ENCODE measurements at regions not wholly inside any gene's neighbourhood (a gene's known extent, or its start where the extent isn't known, plus 50 kb on each side); places are given as distances from the start of the nearest gene placed in this dataset.

DNA sequence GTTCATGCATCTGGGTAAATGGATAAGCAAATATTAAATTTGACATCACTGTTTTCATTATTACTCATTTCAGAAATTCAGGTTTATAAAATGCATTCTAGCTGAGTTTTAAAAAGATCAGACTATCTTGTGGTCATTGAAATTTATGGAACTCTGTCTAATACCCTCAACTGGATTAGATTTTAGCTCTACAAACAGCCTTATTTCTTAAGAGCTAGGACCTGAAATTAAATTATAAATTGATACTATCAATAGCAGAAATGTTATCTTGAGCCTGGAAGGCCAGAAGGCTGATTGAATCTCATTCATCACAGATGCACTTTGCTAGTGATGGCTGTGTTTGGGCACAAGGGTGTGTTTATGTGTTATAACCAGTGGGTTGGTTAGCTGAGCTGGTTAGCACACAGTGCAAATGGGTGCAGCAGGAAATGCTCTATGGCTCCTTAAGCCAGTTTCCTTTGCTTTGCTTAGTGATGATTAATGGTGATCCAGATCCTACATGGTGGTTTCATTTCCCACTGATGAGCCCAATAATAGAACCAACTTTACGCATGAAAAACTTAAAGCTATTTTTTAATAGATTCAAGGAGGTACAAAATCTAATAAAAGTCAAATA lies 310.8 kb upstream of the KLF12 start:
- no peak for DNase-seq
- Histone ChIP-seq H2AFZ (ENCODE audit: insufficient read depth, low read depth, low read length, poor library complexity, severe bottlenecking) (no peak overlapping the region), H3K4me2 (replicated peaks; ENCODE audit: extremely low read depth, low read length, poor library complexity, severe bottlenecking) (no peak overlapping the region), H3K9me3 (replicated peaks in 1 of 2; ENCODE audit: control insufficient read depth in 1 of 2, insufficient read depth in 1 of 2, low read length in 2 of 2) (peaks cover 0 to 11% of the 10 kb centered on the region in 2 donors), H4K20me1 (ENCODE audit: insufficient read depth, low read length) (no peaks in the 10 kb centered on the region), H3K27ac (ENCODE audit: low read depth in 1 of 2, low read length in 2 of 2) (no peak overlapping the region), H3K9ac (ENCODE audit: insufficient read depth, low read length, poor library complexity, severe bottlenecking) (no peak overlapping the region), H3K27me3 (ENCODE audit: control insufficient read depth in 2 of 2, insufficient read depth in 2 of 2, low read length in 2 of 2) (no peaks in the 10 kb centered on the region), H3K79me2 (ENCODE audit: insufficient read depth, low read length) (no peaks in the 10 kb centered on the region), H3K4me1 (ENCODE audit: control insufficient read depth in 1 of 2, insufficient read depth in 2 of 2, low read length in 2 of 2) (no peaks in the 10 kb centered on the region), H3K36me3 (replicated peaks in 1 of 2; ENCODE audit: control insufficient read depth in 1 of 2, insufficient read depth in 2 of 2, low read length in 2 of 2) (no peaks in the 10 kb centered on the region), H3K4me3 (replicated peaks in 1 of 3; ENCODE audit: low read depth in 2 of 3, low read length in 3 of 3) (no peak overlapping the region)
- Mint-ChIP-seq H3K36me3 (no peaks in the 10 kb centered on the region), H3K4me1 (no peaks in the 10 kb centered on the region), H3K4me3 (no peak overlapping the region), H3K27ac (no peak overlapping the region), H3K9me3 (peaks cover 2 to 13% (median 10%) of the 10 kb centered on the region in 7 donors), H3K27me3 (ENCODE audit: low read depth in 3 of 3) (peaks cover 0 to 1% (median 0%) of the 10 kb centered on the region in 3 donors)
- no CpG with 5 or more reads among the region's 1 CpG for WGBS (ENCODE audit: insufficient coverage)
- TF ChIP-seq, protein P1, sequence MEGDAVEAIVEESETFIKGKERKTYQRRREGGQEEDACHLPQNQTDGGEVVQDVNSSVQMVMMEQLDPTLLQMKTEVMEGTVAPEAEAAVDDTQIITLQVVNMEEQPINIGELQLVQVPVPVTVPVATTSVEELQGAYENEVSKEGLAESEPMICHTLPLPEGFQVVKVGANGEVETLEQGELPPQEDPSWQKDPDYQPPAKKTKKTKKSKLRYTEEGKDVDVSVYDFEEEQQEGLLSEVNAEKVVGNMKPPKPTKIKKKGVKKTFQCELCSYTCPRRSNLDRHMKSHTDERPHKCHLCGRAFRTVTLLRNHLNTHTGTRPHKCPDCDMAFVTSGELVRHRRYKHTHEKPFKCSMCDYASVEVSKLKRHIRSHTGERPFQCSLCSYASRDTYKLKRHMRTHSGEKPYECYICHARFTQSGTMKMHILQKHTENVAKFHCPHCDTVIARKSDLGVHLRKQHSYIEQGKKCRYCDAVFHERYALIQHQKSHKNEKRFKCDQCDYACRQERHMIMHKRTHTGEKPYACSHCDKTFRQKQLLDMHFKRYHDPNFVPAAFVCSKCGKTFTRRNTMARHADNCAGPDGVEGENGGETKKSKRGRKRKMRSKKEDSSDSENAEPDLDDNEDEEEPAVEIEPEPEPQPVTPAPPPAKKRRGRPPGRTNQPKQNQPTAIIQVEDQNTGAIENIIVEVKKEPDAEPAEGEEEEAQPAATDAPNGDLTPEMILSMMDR (IDR thresholded peaks at IDR 0.05) = no peak
- intact Hi-C loops (cut with micrococcal nuclease) = no loop called here

DNA sequence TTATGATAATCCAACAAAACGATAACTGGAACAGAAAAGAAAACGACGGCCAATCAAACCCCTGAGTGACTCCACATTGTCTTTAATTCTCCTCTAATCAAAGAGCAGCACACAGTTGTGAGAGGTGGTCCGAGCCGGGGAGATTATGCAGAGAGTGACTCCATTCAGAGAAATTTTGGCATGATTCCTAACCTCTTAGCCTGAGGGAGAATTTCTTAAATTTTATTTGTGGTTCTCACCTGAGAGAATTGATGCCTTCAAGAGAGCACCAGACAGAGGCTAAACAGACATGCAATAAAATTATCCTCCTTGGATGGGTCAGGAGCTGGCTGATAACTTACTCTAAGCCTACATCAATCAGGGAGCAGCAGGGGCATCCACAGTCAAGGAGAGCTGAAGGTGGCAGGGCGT lies 310.0 kb upstream of the KLF12 start:
- Histone ChIP-seq H3K27ac (ENCODE audit: low read depth in 1 of 2, low read length in 2 of 2) (no peak overlapping the region), H3K36me3 (replicated peaks in 1 of 2; ENCODE audit: control insufficient read depth in 1 of 2, insufficient read depth in 2 of 2, low read length in 2 of 2) (no peaks in the 10 kb centered on the region), H2AFZ (ENCODE audit: insufficient read depth, low read depth, low read length, poor library complexity, severe bottlenecking) (no peak overlapping the region), H3K27me3 (ENCODE audit: control insufficient read depth in 2 of 2, insufficient read depth in 2 of 2, low read length in 2 of 2) (no peaks in the 10 kb centered on the region), H4K20me1 (ENCODE audit: insufficient read depth, low read length) (no peaks in the 10 kb centered on the region), H3K4me1 (ENCODE audit: control insufficient read depth in 1 of 2, insufficient read depth in 2 of 2, low read length in 2 of 2) (no peaks in the 10 kb centered on the region), H3K4me2 (replicated peaks; ENCODE audit: extremely low read depth, low read length, poor library complexity, severe bottlenecking) (no peak overlapping the region), H3K4me3 (replicated peaks in 1 of 3; ENCODE audit: low read depth in 2 of 3, low read length in 3 of 3) (no peak overlapping the region), H3K9ac (ENCODE audit: insufficient read depth, low read length, poor library complexity, severe bottlenecking) (no peak overlapping the region), H3K9me3 (replicated peaks in 1 of 2; ENCODE audit: control insufficient read depth in 1 of 2, insufficient read depth in 1 of 2, low read length in 2 of 2) (peaks cover 0 to 5% of the 10 kb centered on the region in 2 donors), H3K79me2 (ENCODE audit: insufficient read depth, low read length) (no peaks in the 10 kb centered on the region)
- Mint-ChIP-seq H3K4me3 (no peak overlapping the region), H3K27me3 (ENCODE audit: low read depth in 3 of 3) (peaks cover 0 to 1% (median 0%) of the 10 kb centered on the region in 3 donors), H3K27ac (no peak overlapping the region), H3K9me3 (peaks cover 0 to 10% (median 9%) of the 10 kb centered on the region in 7 donors), H3K36me3 (no peaks in the 10 kb centered on the region), H3K4me1 (no peaks in the 10 kb centered on the region)
- WGBS (ENCODE audit: insufficient coverage) = 80% methylated on average over 1 of the region's 6 CpGs
- TF ChIP-seq, protein P1 (IDR thresholded peaks at IDR 0.05) = no peak
- no peak for DNase-seq
- intact Hi-C loops (cut with micrococcal nuclease) = no loop called here

Measured in CD14-positive monocyte (primary cell).